ENCODE measurements at regions not wholly inside any gene's neighbourhood (a gene's known extent, or its start where the extent isn't known, plus 50 kb on each side); places are given as distances from the start of the nearest gene placed in this dataset.

- TF ChIP-seq CTCF (IDR thresholded peaks at IDR 0.05; ENCODE audit: insufficient read depth, low read depth, low read length) = no peak
- ChIA-PET POLR2A (no interaction called here), CTCF (no interaction called here)
- H3K4me3 ChIP-seq (ENCODE audit: low read depth, low read length) = no peak overlapping the region
- no peaks in the 10 kb centered on the region for H3K36me3 ChIP-seq (ENCODE audit: control insufficient read depth, insufficient read depth, low read length)
- H3K27me3 ChIP-seq (ENCODE audit: control insufficient read depth, insufficient read depth, low read length) = no peaks in the 10 kb centered on the region
- no peak for DNase-seq (ENCODE audit: low read depth)
Observed at GRCh38 chr5:20655211-20655610, 667.2 kb upstream of the CDH18 start.

- POLR2A ChIA-PET = no interaction called here
- no peak for DNase-seq (ENCODE audit: low read depth)
- no peaks in the 10 kb centered on the region for H3K36me3 ChIP-seq (ENCODE audit: control insufficient read depth, insufficient read depth, low read length)
- CTCF ChIA-PET = no interaction called here
- H3K27me3 ChIP-seq (ENCODE audit: control insufficient read depth, insufficient read depth, low read length) = no peaks in the 10 kb centered on the region
- no peak for TF ChIP-seq CTCF (IDR thresholded peaks at IDR 0.05; ENCODE audit: insufficient read depth, low read depth, low read length)
- H3K4me3 ChIP-seq (ENCODE audit: low read depth, low read length) = no peak overlapping the region
Observed at GRCh38 chr5:20654746-20655145, 666.7 kb upstream of the CDH18 start.

DNA sequence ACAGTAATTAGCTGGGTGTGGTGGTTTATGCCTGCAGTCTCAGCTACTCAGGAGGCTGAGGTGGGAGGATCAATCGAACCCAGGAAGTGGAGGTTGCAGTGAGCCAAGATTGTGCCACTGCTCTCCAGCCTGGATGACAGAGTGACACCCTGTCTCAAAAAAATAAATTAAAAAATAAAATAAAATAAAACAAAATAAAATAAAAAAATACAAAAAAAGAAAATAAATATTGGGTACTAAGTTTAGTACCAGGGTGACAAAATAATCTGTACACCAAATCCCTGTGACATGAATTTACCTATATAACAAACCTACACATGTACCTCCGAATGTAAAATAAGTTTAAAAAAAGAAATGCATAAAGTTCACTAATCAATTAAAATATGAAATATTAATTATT lies 666.0 kb upstream of the CDH18 start:
- TF ChIP-seq CTCF (IDR thresholded peaks at IDR 0.05; ENCODE audit: insufficient read depth, low read depth, low read length) = no peak
- no peaks in the 10 kb centered on the region for H3K27me3 ChIP-seq (ENCODE audit: control insufficient read depth, insufficient read depth, low read length)
- ChIA-PET CTCF (no interaction called here), POLR2A (no interaction called here)
- no peak for DNase-seq (ENCODE audit: low read depth)
- H3K4me3 ChIP-seq (ENCODE audit: low read depth, low read length) = no peak overlapping the region
- no peaks in the 10 kb centered on the region for H3K36me3 ChIP-seq (ENCODE audit: control insufficient read depth, insufficient read depth, low read length)

DNA sequence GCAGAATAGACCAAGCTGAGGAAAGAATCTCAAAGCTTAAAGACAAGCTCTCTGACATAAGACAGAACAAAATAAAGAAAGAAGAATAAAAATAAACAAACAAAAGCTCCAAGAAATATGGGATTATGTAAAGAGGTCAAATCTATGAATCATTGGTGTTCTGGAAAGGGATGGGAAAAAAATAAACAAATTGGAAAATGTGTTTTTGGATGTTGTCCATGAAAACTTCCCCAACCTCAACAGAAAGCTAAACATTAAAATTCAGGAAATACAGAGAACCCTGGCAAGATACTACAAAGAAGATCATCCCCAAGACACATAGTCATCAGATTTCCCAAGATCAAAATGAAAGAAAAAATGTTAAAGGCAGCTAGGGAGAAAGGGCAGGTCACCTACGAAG lies 662.0 kb upstream of the CDH18 start:
- DNase-seq (ENCODE audit: low read depth) = no peak
- CTCF ChIA-PET = no interaction called here
- H3K36me3 ChIP-seq (ENCODE audit: control insufficient read depth, insufficient read depth, low read length) = no peaks in the 10 kb centered on the region

GRCh38 chr5:20648981-20649380 lies 661.0 kb upstream of the CDH18 start:
- no peak for TF ChIP-seq CTCF (IDR thresholded peaks at IDR 0.05; ENCODE audit: insufficient read depth, low read depth, low read length)
- CTCF ChIA-PET = no interaction called here
- no peak for DNase-seq (ENCODE audit: low read depth)

More for the DNA sequence above, 662.0 kb upstream of the CDH18 start:
- POLR2A ChIA-PET = no interaction called here
- Histone ChIP-seq H3K27me3 (ENCODE audit: control insufficient read depth, insufficient read depth, low read length) (no peaks in the 10 kb centered on the region), H3K4me3 (ENCODE audit: low read depth, low read length) (no peak overlapping the region)
- TF ChIP-seq CTCF (IDR thresholded peaks at IDR 0.05; ENCODE audit: insufficient read depth, low read depth, low read length) = no peak

More at GRCh38 chr5:20648981-20649380, 661.0 kb upstream of the CDH18 start:
- H3K4me3 ChIP-seq (ENCODE audit: low read depth, low read length) = no peak overlapping the region
- no peaks in the 10 kb centered on the region for H3K36me3 ChIP-seq (ENCODE audit: control insufficient read depth, insufficient read depth, low read length)
- POLR2A ChIA-PET = no interaction called here
- H3K27me3 ChIP-seq (ENCODE audit: control insufficient read depth, insufficient read depth, low read length) = no peaks in the 10 kb centered on the region

All from BJ (cell line).